ENCODE measurements at regions not wholly inside any gene's neighbourhood (a gene's known extent, or its start where the extent isn't known, plus 50 kb on each side); places are given as distances from the start of the nearest gene placed in this dataset.

DNA sequence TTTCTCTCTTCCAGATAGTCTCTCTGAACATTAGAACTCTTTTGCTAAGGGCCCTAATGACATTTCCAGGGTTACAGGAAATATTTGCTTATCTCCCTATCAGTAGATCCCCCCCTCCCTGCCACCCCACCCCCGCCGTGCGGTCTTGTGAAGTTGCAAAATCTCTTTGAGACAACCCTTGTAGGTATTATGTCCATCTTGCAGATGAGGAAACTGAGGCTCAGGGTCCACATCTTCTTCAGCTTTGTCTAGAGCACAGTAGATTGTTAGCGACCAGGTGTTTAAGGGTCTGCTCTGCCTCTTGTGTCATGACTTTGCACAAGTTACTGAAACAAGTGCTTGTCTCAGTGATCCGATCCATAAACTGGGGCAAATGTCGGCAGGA lies 65.8 kb upstream of the GATA6 start:
- TF ChIP-seq, protein P1, sequence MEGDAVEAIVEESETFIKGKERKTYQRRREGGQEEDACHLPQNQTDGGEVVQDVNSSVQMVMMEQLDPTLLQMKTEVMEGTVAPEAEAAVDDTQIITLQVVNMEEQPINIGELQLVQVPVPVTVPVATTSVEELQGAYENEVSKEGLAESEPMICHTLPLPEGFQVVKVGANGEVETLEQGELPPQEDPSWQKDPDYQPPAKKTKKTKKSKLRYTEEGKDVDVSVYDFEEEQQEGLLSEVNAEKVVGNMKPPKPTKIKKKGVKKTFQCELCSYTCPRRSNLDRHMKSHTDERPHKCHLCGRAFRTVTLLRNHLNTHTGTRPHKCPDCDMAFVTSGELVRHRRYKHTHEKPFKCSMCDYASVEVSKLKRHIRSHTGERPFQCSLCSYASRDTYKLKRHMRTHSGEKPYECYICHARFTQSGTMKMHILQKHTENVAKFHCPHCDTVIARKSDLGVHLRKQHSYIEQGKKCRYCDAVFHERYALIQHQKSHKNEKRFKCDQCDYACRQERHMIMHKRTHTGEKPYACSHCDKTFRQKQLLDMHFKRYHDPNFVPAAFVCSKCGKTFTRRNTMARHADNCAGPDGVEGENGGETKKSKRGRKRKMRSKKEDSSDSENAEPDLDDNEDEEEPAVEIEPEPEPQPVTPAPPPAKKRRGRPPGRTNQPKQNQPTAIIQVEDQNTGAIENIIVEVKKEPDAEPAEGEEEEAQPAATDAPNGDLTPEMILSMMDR (IDR thresholded peaks at IDR 0.05), result no peak
- TF ChIP-seq POLR2AphosphoS5 (IDR thresholded peaks at IDR 0.05) (no peak), POLR2A (IDR thresholded peaks at IDR 0.05) (no peak), EP300 (IDR thresholded peaks at IDR 0.05) (no peak)

Measured in upper lobe of left lung (tissue), 4 donors.